ENCODE measurements at regions not wholly inside any gene's neighbourhood (a gene's known extent, or its start where the extent isn't known, plus 50 kb on each side); places are given as distances from the start of the nearest gene placed in this dataset.
"Not testable (repeated sequence)": the region's sequence is repeated elsewhere in the genome, so short reads cannot be mapped to it uniquely, and the experiment has no call there.

DNA sequence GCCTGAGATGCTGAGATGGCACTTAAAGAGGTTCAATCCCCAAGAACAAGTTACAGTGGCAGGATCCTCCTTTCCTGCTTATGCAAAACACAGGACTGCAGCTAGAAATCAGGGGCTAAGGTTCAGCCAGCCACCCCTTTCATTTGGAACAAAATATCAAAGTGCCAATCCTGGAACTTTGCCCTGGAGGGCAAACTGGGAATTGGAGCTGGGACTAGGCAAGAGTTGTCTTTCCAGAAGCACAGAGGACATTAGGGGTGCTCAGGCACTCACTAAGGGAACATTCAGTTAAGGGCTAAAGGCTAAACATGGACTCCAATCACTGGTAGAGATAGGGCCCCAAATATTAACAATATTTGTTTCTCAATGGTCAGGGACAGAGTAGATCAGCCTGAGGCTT, 237.2 kb downstream of the EMP1 start:
- DNase-seq = no peak

DNA sequence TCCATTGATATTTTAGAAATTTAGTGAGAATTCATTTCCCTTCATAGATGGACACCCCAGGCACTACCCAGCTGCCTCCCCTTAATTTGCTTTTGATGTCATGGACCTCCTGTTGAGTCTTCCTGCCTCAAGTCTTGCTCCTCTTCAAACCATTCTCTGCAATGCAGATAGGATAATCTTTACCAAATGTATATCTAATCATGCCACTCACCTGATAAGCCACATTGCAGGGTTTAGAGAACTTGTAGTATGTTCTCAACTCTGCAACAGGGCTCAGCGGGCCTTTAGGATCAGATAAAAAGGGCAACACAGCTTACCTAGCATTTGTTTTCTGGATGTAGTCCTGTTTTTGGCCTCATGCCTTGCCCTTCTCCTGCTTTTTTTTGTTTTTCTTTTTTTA, 234.5 kb downstream of the EMP1 start:
- DNase-seq = no peak

DNA sequence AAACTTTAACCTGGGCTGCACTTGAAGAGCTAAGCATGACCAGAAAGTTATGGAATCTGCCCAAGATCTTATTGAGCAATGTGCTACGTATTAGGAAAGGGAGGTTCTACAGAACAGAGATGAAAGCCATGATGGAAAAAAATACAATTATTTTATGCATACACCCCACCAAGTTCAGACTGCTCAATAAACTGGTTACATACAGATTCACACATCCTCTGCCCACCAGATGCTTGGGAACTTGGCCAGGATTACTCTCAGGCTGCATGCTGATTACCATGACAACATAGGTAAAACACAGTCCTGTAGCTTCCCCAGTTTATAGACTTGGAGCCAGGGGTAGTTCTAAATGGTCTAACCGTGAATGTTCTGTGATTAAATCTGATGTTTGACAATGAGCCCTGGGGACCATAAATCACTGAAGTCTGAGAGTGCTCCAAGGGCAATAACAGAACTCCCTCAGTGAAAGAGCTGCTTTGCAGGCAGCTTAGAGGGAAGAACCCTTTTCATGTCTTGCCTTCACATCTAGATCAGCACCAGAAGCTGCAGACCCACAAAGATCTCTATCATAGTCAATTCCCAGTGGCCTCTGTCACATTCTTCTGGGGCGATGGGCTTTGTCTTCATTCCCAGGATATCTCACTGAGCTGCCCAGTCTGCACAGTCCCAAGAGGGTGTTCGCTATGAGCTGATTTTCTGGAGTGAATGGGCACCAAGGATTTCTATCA, 232.2 kb downstream of the EMP1 start:
- no peak for DNase-seq

DNA sequence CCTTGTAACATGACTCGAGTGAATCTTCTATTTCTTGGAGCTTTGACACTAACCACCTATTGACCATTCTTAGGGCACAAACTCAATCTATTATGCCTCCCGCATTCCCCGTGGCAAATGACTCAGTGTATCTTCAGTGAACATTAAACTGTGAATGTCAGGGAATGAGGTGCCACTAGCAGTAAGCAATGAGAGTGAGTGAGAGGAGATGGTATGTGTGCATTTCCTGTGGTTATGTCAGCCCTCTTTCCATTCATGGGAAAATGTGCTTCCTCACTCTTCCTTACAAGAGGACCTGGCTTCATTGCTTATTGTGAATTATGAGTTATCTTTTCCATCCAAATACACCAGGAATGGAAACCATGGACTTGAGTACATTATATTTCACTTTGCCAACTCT, 229.2 kb downstream of the EMP1 start:
- no peak for DNase-seq

DNA sequence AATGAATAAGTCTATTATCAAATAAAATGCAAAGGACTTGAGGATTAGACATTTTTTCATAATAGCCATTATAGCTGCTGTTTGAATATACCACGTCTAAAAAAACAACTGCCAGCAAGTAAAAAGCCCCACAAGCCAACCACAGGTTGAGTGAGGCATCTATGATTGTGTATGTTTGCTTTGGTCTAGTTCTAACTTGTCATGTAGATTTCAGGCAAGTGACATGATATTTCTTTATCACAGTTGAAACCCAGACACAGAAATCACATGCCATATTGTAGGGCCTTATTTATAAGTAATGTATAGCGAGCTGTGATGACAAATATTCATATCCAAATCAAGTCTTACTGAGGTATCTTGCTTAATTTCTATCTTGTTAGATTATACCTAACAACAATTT, 225.8 kb downstream of the EMP1 start:
- DNase-seq = no peak

DNA sequence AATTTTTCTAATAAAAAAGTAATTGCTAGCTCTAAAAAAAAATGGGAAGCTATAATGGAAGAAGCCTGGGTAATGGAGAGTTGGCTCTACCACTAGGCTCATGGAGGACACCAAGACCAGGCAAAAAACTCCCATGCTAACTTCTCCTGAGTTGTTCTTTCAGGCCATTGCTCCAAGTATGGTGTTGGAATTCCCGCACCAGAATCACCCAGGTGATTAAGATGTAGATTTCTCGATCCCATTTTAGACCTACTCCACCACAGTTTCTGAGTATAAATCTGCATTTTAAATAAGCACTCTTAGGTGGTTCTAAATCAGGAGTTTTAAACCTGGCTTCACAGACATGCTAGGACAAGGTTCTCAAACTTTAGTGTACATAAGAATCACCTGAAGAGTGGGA, 221.0 kb downstream of the EMP1 start:
- DNase-seq = no peak

DNA sequence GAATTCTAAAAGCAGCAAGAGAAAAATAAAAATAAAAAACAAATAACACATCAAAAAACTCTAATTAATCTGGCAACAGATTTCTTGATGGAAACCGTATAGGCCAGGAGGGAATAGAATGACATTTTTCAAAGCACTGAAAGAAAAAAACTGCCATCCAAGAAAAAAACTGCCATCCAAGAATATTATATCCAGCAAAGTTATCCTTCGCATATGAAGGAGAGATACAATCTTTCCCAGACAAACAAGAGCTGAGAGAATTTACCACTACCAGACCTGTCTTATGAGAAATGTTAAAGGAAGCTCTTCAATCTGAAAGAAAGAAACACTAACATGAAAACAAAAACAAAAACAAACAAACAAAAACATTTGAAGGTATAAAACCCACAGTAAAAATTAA, 214.8 kb downstream of the EMP1 start:
- DNase-seq = no peak

DNA sequence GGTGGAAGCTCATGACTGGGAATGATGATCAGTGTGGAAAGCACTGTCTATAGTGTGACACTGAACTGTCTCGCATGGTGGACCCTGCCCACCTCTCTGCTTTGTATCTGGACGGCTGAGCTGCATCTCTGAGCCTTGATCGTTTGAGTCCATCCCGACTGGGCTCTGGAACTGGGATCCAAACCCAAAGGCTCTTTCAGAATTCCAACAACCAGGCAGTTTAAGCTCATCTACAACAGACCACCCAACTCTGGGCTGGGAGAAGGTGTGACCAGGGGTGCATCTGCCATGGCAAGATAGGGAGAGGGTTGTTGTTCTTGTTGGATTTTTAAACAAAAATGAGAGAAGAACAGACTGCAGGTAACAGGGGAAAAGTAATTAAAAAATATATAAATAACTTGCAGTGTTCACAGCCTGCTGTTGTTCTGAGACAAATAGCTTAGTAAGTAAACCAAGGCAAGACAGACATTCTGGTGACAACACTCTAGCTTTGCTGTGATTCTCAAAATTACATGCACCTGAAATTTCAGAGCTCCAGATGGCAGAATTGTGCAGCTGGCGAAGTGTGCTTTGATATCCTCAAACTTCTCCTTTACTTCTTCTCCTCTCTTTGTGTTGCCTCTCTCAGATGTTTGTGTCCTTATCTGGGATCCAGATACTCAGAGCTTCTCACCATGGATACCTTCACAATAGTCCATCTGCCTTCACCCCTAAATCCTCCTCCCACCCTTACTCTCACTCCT, 209.6 kb downstream of the EMP1 start:
- no peak for DNase-seq

DNA sequence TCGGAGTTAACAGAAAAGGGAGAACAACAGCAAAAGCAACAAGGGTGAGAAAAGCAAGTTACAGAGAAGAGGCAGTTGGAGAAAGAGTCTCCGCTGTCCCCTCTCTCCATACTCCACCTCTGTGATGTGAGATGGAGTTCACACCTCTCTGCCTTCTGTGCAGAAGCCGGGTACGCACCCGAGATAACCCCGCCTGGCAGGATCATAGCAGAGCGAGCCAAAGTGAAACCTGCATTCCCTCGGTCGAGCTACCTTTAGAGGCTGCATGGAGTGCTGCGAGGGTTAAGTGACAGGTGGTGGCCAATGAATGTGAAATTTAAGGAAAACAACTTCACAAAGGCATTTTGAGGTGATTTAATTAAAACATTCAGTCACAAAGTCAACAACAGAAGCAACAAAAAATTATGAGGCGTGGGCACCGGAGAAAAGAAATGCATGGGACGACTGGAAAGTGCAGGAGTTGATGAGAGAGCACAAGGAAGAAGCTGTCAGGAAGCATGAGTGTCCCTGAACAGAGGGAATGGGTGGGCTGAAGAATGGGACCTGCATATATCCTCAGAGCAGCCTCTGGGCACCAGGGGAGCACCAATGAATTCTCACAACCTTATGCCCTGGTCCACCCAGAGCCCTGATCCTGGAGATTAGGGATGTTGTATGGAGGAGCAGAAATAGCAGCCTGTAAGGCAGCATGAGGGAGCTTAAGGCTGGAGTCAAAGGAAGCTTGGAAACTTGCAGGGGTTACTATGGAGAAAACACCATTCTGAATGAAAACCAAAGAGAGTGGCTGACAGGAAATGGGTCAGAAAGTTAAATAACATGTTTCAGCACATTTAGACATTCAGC, 208.3 kb downstream of the EMP1 start:
- DNase-seq = no peak

DNA sequence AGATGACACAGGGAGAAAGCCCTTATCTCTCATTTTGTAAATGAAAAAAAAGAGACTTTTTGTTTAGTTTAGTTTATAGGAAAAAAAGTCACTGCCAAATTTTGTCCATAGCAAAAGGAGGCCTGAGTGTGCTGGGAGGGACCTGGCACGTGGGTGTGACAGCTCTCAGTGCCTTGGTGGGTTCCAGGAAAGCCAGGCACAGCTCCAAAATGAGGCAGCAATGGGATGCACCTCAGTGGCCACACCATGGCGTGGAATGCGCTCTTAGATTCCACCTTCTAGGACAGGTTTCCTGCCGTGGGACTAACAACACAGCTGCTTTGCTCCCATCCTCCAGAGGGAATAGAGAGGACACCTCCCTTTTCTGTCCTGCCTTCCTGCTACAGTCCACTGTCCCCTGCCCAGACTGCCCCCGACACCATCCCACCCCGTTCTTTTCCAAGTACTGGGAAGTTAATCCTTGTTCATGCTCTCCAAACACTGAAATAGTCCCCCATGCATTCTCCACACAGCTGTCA, 207.6 kb downstream of the EMP1 start:
- DNase-seq = no peak

DNA sequence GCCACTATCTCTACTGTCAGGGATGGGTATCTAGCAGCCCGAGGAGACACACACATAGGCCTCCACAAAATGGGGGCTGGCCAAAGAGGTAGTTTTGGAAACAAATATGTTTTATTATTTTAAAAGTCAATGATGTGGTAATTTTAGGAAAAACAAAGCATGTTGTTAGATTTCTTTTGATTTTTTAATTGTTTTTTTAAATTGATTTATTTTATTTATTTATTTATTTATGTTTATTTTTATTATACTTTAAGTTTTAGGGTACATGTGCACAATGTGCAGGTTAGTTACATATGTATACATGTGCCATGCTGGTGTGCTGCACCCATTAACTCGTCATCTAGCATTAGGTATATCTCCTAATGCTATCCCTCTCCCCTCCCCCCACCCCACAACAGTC, 194.8 kb downstream of the EMP1 start:
- DNase-seq = not testable (repeated sequence)

DNA sequence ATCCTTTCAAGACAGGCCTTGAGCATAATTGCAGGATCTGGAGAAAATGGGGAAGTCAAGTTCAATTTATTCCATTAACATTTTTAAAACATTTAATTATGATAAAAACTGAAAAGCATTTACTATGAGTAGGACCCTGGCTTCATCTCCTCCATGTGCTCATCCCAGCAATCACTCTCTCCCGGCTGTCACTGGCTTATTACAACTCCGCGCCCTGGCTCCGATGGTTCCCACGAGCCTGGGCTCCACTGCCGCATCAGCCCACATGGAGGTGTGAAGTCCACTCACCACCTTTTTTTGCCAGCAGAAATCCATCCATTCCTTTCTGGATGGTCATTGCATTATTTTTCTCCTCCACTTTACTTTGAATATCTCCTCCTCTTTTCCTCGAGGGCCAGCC, 194.4 kb downstream of the EMP1 start:
- no peak for DNase-seq

DNA sequence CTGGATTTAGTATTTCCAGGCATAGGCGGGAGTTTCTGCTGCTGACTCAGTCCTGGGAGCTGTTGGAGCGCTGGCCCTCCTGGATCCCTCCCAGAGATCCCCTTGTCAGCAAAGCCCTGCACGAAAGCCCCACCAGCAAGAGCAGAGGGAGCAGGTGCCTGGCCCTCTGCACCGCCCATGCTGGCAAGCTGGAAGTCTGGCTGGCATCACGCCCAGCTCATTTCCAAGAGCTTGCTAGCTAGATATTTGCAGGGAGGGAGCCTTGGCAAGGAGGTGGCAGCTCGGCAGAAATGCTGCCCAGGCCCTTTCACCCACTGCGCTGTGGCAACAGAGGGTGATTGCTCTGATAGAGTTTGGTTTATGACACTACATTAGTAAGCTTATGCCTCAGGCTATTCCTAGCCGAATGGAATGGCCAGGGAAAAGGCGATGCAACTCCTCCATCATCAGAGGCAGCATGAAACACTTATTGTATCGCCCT, 193.9 kb downstream of the EMP1 start:
- no peak for DNase-seq

DNA sequence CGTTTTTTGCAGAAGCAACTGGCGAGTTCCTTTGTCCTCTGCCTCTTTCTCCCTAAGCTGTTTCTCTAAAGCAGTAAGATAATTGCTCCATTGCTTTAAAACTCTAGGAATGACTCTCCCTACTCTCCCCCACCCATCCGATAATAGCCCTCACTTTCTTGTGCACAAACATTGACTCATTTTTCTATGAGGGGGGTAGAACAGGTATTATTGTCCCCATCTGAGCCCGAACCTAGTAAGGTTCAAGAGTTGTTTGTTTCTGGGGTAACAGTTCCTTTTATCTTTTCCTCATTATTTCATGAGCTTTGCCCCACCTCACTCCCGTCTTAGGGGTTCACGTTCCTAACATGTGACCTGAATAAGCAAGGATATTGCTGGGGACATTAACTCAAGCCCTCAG, 190.6 kb downstream of the EMP1 start:
- DNase-seq = no peak

DNA sequence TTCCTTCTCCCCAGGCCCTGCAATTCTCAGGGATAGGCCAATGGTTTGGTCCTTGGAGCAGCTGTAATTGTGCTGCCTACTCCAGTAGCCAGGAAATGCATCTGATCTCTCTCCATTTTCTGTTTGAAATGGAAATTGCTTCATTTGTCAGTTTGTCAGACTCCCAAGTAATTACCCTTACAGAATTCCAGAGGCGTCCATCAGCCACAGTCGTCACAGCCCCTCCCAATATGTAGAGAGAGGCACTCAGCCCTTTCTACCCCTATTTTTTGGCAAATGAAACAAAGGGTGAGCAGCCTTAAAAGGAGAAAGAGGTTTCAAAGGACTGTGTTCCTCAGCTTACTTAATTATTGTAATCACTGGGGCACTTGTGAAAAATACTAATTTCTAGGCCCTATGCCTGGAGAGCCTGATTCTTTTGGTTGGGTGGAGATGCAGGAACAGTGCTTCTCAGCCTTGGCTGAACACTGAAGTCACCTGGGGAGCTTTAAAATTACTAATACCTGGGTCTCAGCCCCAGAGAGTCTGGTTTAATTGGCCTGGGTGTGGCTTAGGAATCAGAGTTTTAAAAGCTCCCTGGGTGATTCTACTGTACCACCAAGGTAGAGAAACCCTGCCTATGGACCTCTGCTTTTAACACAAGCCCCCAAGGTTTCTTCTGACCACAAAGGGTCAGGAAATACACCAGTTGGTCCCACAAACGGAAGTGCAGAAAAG, 190.0 kb downstream of the EMP1 start:
- DNase-seq = no peak

DNA sequence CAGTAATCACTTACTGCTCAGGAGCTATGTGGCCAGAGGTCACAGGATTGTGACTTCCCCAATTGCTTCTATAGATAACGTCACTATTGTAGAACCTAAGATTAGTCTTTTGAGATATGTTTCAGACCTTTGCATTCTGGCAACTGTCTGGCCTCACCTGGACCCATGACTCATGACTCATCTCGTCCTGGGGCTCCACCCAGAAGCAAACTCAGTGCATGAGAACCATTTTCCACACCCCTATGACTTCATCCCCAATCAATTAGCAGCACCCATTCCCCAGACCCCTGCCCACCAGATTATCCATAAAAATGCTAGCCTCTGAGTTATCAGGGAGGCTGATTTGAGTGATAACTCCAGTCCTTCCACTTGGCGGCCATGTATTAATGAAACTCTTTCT, 186.9 kb downstream of the EMP1 start:
- DNase-seq = no peak

DNA sequence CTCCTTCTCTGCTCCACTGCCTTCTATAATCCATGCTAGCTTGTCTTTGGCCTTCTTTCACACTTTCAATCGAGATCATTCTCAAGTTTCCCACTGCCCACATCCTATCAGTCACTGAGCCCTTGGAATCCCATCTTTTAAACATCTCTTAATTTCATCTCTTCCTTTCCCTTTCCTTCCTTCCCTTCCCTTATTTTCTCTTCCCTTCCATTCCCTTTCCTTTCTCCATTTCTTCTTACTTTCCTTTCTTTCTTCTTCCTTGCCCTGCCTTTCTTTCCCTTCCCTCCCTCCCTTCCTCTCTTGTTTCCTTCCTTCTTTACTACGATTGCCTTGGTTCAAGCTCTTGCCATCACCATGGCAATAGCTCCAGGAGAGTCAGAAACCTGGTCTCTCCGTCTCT, 183.8 kb downstream of the EMP1 start:
- no peak for DNase-seq

DNA sequence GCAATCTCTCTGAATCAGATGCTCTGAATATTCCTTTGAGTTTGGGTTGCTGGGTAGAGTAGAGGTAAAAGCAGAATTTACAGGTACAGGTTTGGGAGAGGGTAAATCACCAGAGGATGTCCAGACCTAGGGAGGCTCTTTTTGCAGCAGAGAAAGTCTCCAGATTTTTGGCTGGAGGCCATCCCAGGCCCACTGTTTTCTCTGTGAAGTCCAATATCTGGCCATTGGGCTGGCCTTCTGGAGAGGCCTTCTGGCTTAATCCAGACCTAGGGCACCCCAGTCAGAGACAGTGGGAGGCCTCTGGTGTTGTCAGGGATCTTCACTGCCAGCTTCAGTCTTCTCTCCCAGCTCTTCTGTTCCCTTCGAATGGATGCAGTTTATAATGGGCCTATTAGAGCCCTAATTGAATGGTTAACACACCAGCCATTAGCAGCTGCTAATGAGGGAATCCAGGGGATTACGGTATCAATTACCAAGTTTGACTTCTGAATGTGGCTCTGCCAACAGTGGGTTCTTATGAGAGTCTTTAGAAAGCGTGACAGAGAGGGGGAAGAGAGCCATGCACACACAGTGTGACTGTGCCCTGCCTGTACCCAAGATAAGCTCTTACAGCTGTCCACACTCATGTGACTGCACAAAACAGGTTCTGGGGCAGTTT, 183.1 kb downstream of the EMP1 start:
- no peak for DNase-seq

DNA sequence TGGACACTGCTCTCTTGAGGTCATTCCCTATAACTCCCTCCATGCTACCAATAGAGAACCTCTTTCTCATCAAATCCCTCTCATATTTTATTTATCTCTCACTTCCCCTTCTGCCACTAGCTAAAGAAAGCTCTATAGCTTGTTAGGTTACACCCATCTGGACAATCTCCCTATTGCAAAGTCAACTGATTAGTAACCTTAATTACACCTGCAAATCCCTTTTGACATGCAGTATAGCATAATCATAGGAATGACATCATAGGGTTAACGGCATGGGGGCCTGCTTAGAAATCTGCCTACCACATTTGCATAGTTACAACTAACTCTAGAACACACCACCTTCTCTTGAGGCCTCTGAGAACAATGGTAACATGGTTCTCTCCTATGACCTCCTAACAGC, 181.2 kb downstream of the EMP1 start:
- DNase-seq = no peak

DNA sequence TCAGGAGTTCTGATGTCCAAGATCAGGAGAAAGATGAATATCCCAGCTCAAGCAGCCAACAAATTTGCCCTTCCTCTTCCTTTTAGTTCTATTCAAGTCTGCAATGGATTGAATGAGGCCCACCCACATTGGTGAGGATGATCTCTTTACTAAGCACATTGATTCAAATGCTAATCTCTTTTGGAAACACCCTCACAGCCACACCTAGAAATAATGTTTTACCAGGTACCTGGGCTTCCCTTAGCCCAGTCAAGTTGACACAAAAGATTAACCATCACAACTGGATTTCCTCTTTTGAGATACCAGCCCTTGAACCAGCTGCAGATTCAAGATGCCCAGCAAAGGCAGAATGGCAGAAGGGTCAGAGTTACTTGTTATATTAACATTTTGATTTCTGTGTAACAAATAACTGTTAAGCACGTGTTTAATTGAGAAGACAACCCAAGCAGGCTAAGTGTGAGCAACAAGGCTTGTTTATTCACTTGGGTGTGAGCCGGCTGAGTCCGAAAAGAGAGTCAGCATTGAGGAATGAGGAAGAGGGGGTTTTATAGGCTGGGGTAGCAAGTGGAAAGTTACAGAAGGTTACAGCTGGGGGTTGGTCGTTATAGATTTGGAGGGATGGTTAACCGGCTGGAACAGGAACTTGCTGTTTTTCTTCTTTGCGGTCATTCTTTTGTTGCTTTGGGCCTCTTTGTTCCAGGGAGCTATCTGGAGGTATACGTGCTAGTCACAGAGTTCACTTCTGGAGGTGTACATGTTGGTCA, 180.3 kb downstream of the EMP1 start:
- no peak for DNase-seq

DNA sequence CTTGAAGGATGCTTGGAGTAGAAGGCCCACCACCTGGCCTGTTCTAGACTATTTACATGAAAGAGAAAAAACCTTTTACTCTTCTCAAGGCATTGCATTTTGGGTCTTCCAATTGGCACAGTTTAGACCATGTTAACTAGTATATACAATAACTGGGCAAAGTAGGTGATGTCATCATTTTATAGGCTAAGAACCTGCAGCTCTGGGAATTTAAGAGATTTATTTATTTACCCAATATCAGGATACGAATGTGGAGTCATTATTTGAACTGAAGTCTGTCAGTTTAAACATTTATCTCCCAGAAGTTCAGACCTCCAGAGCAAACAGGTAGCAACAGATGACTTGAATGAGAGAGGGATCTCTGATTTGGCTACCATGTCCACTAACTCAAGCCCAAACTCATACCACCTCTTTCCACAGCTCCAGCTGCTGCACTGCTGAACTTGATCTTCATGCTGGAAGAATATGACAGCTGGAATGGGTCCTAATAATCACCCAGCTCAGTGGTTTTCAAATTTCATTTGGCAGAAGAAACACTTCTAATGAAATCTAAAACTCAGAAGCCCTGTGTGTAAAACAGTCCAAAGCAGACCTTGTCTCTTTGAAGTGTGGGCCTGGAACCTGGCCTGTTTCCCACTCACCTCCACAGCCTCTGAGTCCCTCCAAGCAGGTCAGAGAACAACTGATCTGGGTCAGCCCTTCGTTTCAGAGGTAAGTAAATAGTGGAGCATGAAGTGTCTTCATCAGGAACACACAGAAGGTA, 179.2 kb downstream of the EMP1 start:
- no peak for DNase-seq

Data from effector CD8-positive, alpha-beta T cell (primary cell).